Sciatic nerve (tissue), 2 donors: ENCODE measurements at regions not wholly inside any gene's neighbourhood (a gene's known extent, or its start where the extent isn't known, plus 50 kb on each side); places are given as distances from the start of the nearest gene placed in this dataset.
A peak's percentile ranks its signal among the peaks of the same experiment; 100 is the strongest.
"Not testable (repeated sequence)": the region's sequence is repeated elsewhere in the genome, so short reads cannot be mapped to it uniquely, and the experiment has no call there.

Experiments used
- ATAC-seq: fragments of 200-7000 bp; cut with Tn5 transposase; one replicate; pipeline ENCODE4 v1.9.1; 2020; ENCODE audit warnings: mild to moderate bottlenecking, moderate library complexity
- DNase-seq: peaks from one replicate; pipeline ENCODE4 v3.0.0-alpha.2; 2020; ENCODE audit warnings: low spot score
- intact Hi-C: fragments of 100-400 bp; cut with DNase I; formaldehyde crosslinking; loops from one replicate; pipeline ENCODE4 v1.14.2; 2022
- donor health status: DM: no; HTN: no; CAD: no.
- donor health status: DM: no; HTN: no; CAD: no.

DNA sequence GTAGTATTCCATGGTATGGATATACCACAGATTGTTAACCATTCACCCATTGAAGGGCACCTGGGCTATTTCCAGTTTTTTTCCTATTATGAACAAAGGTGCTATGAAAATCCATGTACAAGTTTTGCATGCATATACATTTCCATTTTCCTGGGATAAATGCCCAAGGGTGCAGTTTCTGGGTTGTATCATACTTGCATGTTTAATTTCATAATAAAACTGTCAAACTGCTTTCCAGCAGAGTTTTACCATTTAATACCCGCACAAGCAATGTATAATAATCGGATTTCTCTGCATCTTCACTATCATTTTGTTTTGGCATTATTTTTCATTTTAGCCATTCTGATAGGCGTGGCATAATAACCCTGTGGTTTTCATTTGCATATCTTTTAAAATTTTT, 154.3 kb upstream of the CXCL12 start:
- DNase-seq (no peak), ATAC-seq (no peak)
- intact Hi-C loops, result no loop called here

DNA sequence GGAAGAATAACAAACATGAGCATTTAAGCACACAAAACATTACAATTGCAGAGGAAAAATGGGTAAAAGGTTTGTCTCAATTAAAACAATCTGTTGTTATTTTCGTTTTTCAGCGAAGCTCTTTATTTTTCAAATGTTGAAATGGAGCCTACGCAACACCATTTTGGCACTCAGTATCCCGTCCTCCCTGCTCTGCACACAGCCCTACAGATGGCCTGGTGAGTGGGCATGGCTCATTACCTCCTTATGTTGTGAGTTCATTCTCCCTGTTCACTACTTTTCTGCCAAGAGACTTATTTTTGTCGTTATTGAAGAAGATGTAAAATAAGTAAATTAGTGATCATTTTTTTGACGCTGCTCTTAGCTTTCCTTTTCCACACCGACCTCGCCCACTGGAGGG, 167.8 kb upstream of the CXCL12 start:
- ATAC-seq (no peak), DNase-seq (no peak)
- intact Hi-C loops, result no loop called here

DNA sequence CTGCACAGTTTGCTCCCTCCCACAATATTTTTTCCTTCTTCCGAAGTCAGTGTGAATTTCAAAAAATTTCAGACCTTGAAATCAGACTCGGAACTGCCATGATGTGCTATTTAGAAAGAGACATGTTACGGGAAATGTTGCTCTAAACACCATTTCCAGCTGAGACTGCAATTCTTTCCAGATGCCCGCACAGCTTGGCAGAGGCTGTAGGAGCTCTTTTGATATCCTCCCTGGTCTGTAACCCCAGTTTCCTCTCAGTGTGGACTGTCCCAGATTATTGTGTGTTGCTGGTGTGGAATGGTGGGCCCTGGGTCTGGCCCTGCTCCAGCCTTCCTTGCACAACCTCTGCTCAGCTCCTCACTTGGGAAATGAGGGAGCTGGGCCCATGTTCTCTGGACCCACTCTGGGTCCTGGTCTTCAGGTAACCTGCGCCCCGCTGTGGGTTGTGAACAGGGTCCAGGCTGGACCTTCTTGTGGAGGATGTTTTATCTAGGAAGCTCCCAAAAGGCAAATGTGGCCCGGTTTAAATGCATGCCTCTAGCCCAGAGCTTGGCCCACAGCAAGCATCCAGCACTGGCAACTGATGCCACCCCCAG, 172.8 kb upstream of the CXCL12 start:
- no peak for ATAC-seq
- intact Hi-C loops, result no loop called here
- no peak for DNase-seq

DNA sequence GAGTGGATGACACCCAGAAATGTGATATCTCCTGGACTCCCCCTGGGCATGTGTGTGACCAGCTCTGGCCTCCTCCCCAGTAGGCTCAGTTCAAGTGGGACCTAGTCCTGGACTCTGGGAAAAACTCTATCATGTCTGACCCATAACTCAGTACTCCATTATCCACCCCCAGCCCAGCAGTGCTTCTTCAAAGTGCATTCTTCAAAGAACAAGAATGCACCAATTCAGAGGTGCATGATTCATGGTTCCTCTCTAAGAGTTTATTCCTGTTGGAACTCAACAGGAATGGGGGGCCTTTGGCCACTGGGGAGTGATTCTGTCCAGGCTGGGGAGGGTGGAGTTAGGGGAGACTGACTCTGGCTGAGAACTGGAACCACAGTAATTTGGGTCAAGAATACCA, 173.6 kb upstream of the CXCL12 start:
- ATAC-seq (no peak), DNase-seq (no peak)
- intact Hi-C loops, result no loop called here

DNA sequence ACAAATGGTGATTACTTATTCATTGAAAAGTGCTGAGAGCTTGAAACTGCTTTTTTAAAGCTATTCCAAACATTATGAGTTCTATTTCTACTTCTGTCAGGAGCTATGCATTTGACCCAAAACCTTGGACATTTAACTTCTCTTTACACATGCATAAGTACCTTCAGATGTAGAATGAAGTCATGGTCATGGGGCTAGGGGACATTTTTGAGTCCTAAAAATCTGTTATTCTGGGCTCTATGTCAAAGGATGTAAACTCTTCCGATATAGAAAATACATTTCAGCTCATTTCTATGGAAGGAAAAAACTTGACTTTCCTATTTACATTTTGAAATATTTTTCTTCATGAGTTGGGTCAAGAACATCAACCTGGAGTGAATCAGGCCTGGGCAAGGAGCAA, 179.5 kb upstream of the CXCL12 start:
- intact Hi-C loops, result no loop called here
- DNase-seq, result no peak
- ATAC-seq, result no peak

DNA sequence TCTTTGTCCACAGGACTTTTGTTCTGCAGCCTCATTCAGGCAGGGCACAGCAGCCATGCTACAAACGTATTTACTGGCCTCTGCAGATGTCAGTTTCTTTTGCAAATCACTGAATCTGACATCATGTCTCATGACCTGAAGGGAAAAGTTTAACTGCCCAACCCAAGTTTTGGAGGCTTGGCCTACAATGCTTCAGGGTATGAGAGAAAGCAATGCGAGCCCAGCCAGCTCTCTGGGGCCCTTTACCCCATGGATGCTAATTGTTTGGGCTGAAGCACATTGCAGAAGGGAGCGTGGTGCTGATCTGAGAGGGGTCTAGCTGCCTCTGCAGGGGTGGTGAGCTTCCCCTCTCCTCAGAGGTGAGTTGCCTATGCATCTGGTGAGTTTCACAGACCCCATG, 179.9 kb upstream of the CXCL12 start:
- intact Hi-C loops, result no loop called here
- ATAC-seq, result no peak
- no peak for DNase-seq

DNA sequence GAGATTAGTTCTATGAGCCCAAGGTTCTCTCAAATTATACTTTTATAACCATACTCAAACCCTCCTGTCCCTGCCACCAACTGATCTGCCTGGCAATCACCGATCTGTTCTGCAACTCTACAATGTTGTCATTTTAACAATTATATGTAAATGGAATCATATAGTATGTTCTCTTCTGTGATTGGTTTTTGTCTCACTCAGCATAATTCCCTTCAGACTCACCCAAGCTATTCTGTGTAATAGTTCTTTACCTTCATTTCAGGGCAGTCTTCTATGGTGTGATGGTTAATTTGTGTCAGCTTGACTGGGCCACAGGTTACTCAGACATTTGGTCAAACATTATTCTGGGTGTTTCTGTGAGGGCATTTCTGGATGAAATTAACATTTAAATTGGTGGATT, 181.9 kb upstream of the CXCL12 start:
- intact Hi-C loops, result no loop called here
- DNase-seq (no peak), ATAC-seq (no peak)

DNA sequence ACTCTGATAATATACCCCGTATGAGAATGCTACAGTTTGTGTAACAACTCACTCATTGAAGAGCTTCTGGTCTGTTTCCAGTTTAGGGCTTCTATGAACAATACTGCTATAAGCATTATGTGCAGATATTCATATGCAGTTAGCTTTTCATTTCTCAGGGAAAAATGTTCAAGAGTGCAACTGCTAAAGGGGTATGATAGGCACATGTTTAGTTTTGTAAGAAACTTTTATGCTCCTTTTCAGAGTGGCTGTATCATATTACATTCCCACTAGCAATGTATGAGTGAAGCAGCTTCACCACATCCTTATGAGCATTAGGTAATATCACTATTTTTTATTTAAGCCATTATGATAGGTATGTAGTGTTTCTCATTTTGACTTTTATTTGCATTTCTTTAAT, 182.6 kb upstream of the CXCL12 start:
- no peak for DNase-seq
- no peak for ATAC-seq
- intact Hi-C loops, result no loop called here

DNA sequence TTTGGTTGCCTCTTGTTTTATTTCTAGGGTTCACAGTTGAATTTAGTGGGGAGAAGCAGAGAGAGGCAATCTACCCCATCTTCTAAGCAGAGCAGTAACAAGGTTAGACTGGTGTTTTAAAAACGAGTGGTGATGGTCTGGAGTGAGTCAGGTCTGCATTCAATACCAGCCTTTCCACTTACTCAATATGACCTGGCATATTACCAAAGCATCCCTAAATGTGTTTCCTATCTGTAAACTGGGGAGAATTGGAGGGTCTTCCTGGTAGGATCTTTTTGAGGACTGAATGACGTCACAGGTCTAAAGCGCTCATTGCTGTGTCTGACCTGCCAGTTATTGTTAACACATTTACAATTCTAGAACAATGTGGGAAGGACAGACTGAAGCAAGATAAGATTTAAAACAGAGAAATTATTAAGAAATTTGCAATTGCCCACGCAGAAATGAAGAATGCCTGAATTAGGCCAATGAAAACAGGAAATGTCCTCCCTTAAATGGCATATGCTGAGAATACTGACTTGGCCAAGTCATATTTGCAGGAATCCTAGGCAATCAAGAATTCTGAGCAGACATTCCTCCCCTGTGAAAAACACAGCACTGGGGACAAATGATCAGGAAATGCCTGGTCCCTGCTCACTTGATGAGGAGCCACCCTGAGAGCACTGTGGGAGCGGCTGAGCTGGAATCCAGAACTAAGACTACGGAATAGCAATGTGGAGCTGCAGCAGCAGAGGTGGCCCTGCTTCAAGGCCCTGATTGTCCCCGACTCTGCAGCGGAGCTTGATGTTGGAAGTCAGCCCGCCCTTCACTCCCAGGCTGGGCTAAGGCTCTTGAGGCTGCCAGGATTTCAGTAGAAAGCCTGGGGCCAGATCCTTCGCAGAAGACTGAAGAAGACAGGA, 184.5 kb upstream of the CXCL12 start:
- intact Hi-C loops, result loop anchor here (10.0 kb wide), 1 partner anchor 55 kb away; no protein-coding TSS in a partner anchor
- ATAC-seq (peak; percentile 79), DNase-seq (no peak)

DNA sequence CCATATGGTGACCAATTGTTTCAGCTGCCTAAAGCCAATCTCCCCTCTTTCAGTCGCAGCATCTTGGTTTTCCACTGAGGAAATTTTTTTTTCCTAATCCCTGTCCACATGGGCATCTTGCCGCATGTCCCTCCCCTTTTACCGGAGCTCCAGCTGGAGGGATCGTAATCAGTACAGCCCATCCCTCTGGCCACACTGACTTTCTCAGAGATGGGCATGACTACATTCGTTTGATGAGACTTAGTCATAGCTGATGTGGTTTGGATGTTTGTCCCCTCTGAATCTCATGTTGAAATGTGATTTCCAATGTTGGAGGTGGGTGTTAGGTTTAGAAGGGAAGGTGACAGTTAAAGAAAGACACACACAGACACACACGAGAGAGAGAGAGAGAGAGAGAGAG, 186.8 kb upstream of the CXCL12 start:
- intact Hi-C loops, result loop anchor here (10.0 kb wide), 1 partner anchor 57 kb away; no protein-coding TSS in a partner anchor
- ATAC-seq (no peak), DNase-seq (no peak)

DNA sequence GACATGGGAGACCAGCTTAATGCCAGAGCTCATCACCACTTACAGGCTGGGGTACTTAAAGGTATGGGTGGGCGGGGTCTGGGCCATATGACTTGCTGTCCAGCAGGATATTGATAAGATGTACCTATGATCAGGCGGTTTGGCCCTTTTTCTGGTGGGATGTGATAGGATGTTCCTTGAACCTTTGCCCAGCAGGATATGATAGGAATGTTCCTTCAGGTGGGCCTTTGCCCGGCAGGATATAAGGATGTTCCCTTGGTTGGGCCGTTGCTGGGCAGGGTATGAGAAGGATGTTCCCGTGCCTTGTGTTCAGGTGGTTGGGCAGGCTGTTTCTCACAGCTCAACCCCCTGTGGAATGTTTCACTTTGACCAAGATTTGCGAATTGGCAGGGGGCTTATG, 187.2 kb upstream of the CXCL12 start:
- no peak for DNase-seq
- intact Hi-C loops, result loop anchor here (10.0 kb wide), 1 partner anchor 57 kb away; no protein-coding TSS in a partner anchor

DNA sequence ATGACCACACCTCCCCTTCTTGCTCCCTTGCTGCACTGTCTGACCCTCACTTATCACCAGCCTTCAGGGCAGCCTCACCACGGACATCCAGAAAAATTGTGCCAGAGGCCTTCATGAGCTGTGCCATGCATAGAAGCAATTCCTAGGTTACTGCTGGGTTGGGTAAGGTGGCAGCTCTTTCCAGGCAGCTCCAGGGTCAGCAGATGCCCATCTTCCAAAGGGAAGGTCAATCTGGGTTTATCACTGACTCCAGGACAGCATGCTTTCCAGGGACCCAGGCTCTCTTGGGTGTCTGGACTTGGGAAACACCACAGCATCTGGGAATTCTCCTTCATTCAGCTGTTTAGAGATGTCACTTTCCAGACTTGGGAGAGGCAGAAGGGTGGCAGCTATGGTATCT, 188.9 kb upstream of the CXCL12 start:
- no peak for DNase-seq
- intact Hi-C loops, result loop anchor here (10.0 kb wide), 1 partner anchor 59 kb away; no protein-coding TSS in a partner anchor
- no peak for ATAC-seq

More for the DNA sequence above, 187.2 kb upstream of the CXCL12 start:
- ATAC-seq, result no peak

DNA sequence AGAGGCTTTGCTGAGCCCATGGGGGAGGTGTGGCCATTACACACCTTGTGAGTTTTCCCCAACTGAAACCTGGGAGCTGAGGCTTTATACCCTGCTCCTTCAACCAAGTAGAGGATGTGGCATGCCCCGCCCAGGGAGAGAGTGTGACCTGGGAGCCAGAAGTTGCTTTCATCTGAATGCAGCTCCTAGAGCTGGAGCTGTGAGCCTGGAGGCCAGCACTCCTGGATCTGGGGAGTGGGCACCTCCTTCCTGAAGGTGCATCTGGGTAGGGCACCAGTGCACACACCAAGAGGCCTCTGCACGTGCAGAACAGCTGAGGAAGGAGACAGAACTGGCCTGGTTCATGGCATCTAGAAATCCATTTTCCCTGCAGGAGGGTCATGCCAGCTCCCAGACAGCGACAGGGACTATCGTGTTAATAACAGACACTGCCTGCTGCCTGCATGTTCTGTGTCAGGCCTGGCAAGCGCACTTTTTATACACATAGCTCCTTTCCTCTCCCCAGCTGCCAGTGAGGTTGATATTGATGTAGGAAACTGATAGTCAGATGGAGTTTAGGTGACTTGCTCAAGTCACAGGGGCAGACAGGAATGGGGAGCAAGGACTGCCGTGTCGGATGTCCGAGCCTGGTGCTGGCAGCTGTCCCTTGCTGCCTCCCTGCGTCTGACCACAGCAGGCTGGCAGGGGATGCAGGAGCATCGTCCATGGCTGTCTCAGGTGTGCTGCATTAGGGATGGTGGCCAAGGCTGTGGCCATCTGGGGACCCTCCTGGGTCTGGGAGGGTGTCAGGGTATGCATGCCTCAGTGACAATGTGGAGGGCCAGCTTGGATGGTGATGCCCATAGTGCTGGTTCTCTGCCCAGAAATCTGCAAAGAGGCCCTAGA, 189.9 kb upstream of the CXCL12 start:
- intact Hi-C loops, result loop anchor here (10.0 kb wide), 1 partner anchor 60 kb away; no protein-coding TSS in a partner anchor
- DNase-seq (no peak), ATAC-seq (no peak)

DNA sequence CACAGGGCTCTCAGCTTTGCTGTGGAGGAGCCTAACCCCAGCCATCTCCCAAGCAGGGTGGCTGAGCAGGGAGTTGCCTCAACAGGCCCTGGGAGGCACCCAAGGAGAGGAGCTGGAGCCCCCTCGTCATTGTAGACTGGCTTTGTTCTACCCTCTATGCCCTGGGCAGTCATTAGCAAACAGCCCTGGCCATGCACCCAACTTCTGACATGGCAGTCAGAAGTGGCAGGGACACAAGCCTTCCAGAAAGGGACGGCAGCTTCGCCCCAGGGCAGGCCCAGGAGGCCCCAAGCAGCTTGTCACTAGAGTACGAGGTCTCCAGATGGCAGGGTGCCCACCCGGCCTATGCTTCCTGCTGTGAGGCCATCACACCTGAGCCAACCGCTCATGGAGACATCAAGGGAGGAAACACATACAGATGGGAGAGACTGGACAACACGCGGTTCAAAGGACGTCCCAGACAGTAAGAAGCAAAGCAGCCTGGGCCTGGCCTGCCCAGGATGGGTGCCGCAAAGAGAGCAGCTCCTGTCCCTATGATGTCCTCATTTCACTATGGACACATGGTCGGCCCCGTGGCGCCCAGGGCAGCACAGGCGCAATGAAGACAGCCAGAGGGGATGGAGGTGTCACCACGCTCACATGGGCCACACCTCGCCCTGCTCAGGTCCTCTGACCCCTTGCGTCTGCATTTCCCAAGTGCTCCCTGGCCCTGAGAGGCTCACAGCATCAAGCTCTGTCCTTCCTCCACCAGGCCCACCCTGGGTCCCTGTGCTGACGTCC, 190.9 kb upstream of the CXCL12 start:
- ATAC-seq, result no peak
- no peak for DNase-seq
- intact Hi-C loops, result loop anchor here (10.0 kb wide), 1 partner anchor 61 kb away; no protein-coding TSS in a partner anchor

DNA sequence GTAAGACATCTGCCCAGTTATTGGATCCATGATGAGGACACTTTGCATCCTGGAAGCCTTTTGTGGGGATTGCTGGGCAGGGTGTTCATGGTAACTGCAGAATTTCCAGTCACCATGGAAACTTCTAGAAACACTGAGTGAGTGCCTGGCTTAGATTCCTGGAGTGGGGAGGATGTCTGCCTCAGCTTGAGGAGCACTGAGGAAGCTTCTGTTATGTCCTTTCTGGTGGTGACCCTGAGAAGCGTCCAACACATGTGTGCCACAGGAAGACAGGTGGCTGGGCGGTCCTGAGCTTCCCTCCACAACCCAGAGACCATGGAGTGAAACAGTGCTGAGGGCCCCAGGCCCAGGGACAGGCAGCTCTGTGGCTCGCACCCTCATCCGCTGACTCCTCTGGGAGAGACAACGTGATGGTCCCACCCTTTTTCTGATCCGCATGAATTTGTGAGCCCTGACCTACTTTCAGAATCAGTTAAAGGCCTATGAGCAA, 191.8 kb upstream of the CXCL12 start:
- intact Hi-C loops, result loop anchor here (10.0 kb wide), 1 partner anchor 62 kb away; no protein-coding TSS in a partner anchor
- DNase-seq (no peak), ATAC-seq (peak; percentile 86)

DNA sequence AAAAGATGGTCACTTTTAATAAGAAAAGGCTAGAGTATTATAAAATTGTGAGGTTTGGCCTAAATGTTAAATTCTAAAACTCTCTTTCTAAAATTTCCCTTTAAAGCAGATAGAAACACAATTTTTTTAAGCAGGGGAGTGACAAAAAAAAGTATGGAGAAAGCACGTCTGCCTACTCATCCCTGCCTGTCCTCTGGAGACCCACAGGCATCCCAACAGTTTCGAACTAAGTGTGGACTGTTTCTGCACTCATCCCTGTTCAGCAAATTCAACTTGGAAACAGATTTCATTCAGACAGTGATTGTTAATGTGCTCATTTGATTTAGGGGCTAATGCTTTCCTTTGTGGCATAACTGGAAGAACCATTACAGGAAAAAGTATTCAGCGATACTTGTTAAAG, 192.6 kb upstream of the CXCL12 start:
- peak; percentile 51 for ATAC-seq
- intact Hi-C loops, result loop anchor here (10.0 kb wide), 1 partner anchor 63 kb away; no protein-coding TSS in a partner anchor
- DNase-seq, result no peak

DNA sequence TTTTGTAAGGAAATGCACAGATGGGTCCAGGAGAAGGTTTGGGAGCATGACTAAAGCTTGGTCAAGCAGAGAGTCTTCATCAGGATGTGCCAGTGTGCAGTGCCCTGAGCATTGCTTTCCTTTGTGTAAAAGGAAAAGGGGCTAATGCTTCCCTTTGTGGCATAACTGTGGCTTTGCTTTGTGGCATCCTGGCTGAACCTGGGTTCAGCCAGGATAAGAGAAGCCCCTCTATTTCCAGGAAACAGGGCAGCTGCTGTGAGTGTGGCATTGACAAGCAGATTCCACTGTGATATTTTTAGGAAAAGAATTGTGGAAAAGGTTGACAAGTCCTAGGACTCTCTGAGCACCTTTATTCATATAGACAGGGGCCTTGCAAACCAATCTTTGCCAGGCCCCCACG, 193.4 kb upstream of the CXCL12 start:
- no peak for ATAC-seq
- no peak for DNase-seq
- intact Hi-C loops, result loop anchor here (10.0 kb wide), 1 partner anchor 63 kb away; no protein-coding TSS in a partner anchor

DNA sequence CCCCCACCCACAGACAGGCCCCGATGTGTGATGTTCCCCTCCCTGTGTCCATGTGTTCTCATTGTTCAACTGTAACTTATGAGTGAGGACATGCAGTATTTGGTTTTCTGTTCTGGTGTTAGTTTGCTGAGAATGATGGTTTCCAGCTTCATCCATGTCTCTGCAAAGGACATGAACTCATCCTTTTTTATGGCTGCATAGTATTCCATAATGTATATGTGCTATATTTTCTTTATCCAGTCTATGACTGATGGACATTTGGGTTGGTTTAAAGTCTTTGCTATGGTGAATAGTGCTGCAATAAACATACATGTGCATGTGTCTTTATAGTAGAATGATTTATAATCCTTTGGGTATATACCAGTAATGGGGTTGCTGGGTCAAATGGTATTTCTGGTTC, 194.1 kb upstream of the CXCL12 start:
- intact Hi-C loops, result loop anchor here (10.0 kb wide), 1 partner anchor 64 kb away; no protein-coding TSS in a partner anchor
- not testable (repeated sequence) for DNase-seq, ATAC-seq
